NCI-H2196 (cell line): ENCODE measurements at regions not wholly inside any gene's neighbourhood (a gene's known extent, or its start where the extent isn't known, plus 50 kb on each side); places are given as distances from the start of the nearest gene placed in this dataset.
"Not testable (repeated sequence)": the region's sequence is repeated elsewhere in the genome, so short reads cannot be mapped to it uniquely, and the experiment has no call there.

Experiments used
- DNase-seq: peaks from one replicate; lab custom pipeline; 2025; ENCODE audit not compliant: unreplicated experiment; lab: John Stamatoyannopoulos, UW

- no peak for DNase-seq
Measured at GRCh38 chr10:131577786-131578471, 266.4 kb upstream of the TCERG1L start.

GRCh38 chr10:131578472-131578970 lies 267.0 kb upstream of the TCERG1L start:
- no peak for DNase-seq

- DNase-seq, result no peak
Measured at GRCh38 chr10:131579251-131580071, 267.9 kb upstream of the TCERG1L start.

- no peak for DNase-seq
Measured at GRCh38 chr10:131580076-131580652, 268.6 kb upstream of the TCERG1L start.

- no peak for DNase-seq
Measured at GRCh38 chr10:131580674-131581073, 269.2 kb upstream of the TCERG1L start.

- DNase-seq, result not testable (repeated sequence)
Measured at GRCh38 chr10:131581547-131581946, 270.0 kb upstream of the TCERG1L start.

- no peak for DNase-seq
Measured at GRCh38 chr10:131584287-131584686, 272.8 kb upstream of the TCERG1L start.

GRCh38 chr10:131585761-131586160 lies 274.2 kb upstream of the TCERG1L start:
- no peak for DNase-seq

GRCh38 chr10:131586958-131587357 lies 275.4 kb upstream of the TCERG1L start:
- no peak for DNase-seq

- DNase-seq, result no peak
Measured at GRCh38 chr10:131587976-131588680, 276.6 kb upstream of the TCERG1L start.

GRCh38 chr10:131588704-131589220 lies 277.2 kb upstream of the TCERG1L start:
- DNase-seq, result no peak

GRCh38 chr10:131590567-131590966 lies 279.0 kb upstream of the TCERG1L start:
- DNase-seq, result no peak

GRCh38 chr10:131591936-131592335 lies 280.4 kb upstream of the TCERG1L start:
- no peak for DNase-seq

GRCh38 chr10:131609176-131609575 lies 291.6 kb upstream of the PPP2R2D start:
- DNase-seq, result no peak

GRCh38 chr10:131615150-131615549 lies 285.7 kb upstream of the PPP2R2D start:
- no peak for DNase-seq

- no peak for DNase-seq
Measured at GRCh38 chr10:131616040-131616439, 284.8 kb upstream of the PPP2R2D start.

GRCh38 chr10:131617113-131617858 lies 283.5 kb upstream of the PPP2R2D start:
- no peak for DNase-seq

GRCh38 chr10:131618587-131619267 lies 282.1 kb upstream of the PPP2R2D start:
- DNase-seq, result no peak

GRCh38 chr10:131620314-131620713 lies 280.5 kb upstream of the PPP2R2D start:
- DNase-seq, result no peak

GRCh38 chr10:131620904-131621303 lies 279.9 kb upstream of the PPP2R2D start:
- DNase-seq, result no peak
